IMR-90 (cell line): ENCODE measurements at regions not wholly inside any gene's neighbourhood (a gene's known extent, or its start where the extent isn't known, plus 50 kb on each side); places are given as distances from the start of the nearest gene placed in this dataset.

Experiments used
- BHLHE40 ChIP-seq: fragments of 150-350 bp; IDR thresholded peaks from 2 replicates; pipeline ENCODE4 v1.6.1; 2016; ENCODE audit warnings: mild to moderate bottlenecking, low read depth, low read length
- CEBPB ChIP-seq: IDR thresholded peaks from 2 replicates; pipeline ENCODE4 v1.6.1; 2012; ENCODE audit warnings: low read depth, low read length, improper control_type of control experiment
- CHD1 ChIP-seq: IDR thresholded peaks from 2 replicates; pipeline ENCODE4 v1.6.1; 2012; ENCODE audit warnings: low read depth, low read length, improper control_type of control experiment
- FOS ChIP-seq: fragments of 150-350 bp; IDR thresholded peaks from 2 replicates; pipeline ENCODE4 v1.6.1; 2016; ENCODE audit warnings: low read depth, low read length
- MAFK ChIP-seq: IDR thresholded peaks from 2 replicates; pipeline ENCODE4 v1.6.1; 2012; ENCODE audit warnings: low read depth, low read length, improper control_type of control experiment
- MAZ ChIP-seq: IDR thresholded peaks from 2 replicates; pipeline ENCODE4 v1.6.1; 2012; ENCODE audit warnings: low read depth, mild to moderate bottlenecking, low read length, improper control_type of control experiment, moderate library complexity, borderline replicate concordance
- MXI1 ChIP-seq: IDR thresholded peaks from 2 replicates; pipeline ENCODE4 v1.6.1; 2012; ENCODE audit warnings: low read depth, mild to moderate bottlenecking, low read length, moderate library complexity, borderline replicate concordance
- POLR2A ChIP-seq: IDR thresholded peaks from 2 replicates; pipeline ENCODE4 v1.6.1; 2012; ENCODE audit warnings: mild to moderate bottlenecking, low read depth, low read length
- RAD21 ChIP-seq: IDR thresholded peaks from 2 replicates; pipeline ENCODE4 v1.6.1; 2012; ENCODE audit warnings: low read length, improper control_type of control experiment
- RCOR1 ChIP-seq: IDR thresholded peaks from 2 replicates; pipeline ENCODE4 v1.6.1; 2012; ENCODE audit warnings: mild to moderate bottlenecking, low read length, improper control_type of control experiment; ENCODE audit not compliant: insufficient replicate concordance
- TF ChIP-seq, protein P1 (sequence below): conservative IDR thresholded peaks from 2 replicates; pipeline ENCODE4 v1.5.1; 2012; ENCODE audit warnings: mild to moderate bottlenecking, low read depth, low read length, improper control_type of control experiment
- TF ChIP-seq, protein P2 (sequence below): fragments of 150-350 bp; IDR thresholded peaks from 2 replicates; pipeline ENCODE4 v1.6.1; 2016; ENCODE audit warnings: low read depth, mild to moderate bottlenecking, low read length, moderate library complexity, borderline replicate concordance
- TF ChIP-seq, protein P3 (sequence below): fragments of 150-350 bp; IDR thresholded peaks from 2 replicates; pipeline ENCODE4 v1.6.1; 2017; ENCODE audit warnings: mild to moderate bottlenecking, antibody characterized with exemption, low read length, low read depth

DNA sequence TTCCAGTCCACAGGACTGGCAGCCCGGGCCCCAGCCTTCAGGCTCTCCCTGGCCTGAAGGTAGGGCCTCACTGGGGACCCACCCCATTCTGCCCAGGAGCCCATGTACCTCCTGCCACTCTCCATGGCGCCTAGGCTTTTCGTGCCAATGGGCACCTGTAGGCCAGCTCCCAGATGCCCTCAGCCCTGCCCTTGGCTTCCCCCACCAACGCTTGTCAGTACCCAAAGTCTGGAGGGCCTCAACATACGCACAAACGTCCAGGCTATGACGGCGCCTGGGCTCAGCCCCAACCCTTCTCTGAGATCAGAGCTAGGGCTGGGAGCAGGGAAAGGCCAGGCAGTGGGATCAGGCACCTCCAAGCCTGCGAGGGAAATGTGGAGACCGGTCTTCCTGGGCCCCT lies 816.9 kb upstream of the LUZP2 start:
- TF ChIP-seq, protein P1, sequence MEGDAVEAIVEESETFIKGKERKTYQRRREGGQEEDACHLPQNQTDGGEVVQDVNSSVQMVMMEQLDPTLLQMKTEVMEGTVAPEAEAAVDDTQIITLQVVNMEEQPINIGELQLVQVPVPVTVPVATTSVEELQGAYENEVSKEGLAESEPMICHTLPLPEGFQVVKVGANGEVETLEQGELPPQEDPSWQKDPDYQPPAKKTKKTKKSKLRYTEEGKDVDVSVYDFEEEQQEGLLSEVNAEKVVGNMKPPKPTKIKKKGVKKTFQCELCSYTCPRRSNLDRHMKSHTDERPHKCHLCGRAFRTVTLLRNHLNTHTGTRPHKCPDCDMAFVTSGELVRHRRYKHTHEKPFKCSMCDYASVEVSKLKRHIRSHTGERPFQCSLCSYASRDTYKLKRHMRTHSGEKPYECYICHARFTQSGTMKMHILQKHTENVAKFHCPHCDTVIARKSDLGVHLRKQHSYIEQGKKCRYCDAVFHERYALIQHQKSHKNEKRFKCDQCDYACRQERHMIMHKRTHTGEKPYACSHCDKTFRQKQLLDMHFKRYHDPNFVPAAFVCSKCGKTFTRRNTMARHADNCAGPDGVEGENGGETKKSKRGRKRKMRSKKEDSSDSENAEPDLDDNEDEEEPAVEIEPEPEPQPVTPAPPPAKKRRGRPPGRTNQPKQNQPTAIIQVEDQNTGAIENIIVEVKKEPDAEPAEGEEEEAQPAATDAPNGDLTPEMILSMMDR: no peak
- TF ChIP-seq FOS (no peak), RCOR1 (no peak), CHD1 (no peak), POLR2A (no peak), RAD21 (no peak), MAZ (no peak), CEBPB (no peak), BHLHE40 (no peak), MAFK (no peak), MXI1 (no peak)
- TF ChIP-seq, protein P2, sequence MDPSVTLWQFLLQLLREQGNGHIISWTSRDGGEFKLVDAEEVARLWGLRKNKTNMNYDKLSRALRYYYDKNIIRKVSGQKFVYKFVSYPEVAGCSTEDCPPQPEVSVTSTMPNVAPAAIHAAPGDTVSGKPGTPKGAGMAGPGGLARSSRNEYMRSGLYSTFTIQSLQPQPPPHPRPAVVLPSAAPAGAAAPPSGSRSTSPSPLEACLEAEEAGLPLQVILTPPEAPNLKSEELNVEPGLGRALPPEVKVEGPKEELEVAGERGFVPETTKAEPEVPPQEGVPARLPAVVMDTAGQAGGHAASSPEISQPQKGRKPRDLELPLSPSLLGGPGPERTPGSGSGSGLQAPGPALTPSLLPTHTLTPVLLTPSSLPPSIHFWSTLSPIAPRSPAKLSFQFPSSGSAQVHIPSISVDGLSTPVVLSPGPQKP: no peak
- TF ChIP-seq, protein P3, sequence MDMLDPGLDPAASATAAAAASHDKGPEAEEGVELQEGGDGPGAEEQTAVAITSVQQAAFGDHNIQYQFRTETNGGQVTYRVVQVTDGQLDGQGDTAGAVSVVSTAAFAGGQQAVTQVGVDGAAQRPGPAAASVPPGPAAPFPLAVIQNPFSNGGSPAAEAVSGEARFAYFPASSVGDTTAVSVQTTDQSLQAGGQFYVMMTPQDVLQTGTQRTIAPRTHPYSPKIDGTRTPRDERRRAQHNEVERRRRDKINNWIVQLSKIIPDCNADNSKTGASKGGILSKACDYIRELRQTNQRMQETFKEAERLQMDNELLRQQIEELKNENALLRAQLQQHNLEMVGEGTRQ: no peak
